ENCODE measurements at regions not wholly inside any gene's neighbourhood (a gene's known extent, or its start where the extent isn't known, plus 50 kb on each side); places are given as distances from the start of the nearest gene placed in this dataset.

GRCh38 chr17:73983621-73984400 is 219.7 kb upstream of the RPL38 start:
- TF ChIP-seq CTCF (IDR thresholded peaks at IDR 0.05; ENCODE audit: low read depth, low read length): no peak

GRCh38 chr17:73984941-73985340 is 218.5 kb upstream of the RPL38 start:
- no peak for TF ChIP-seq CTCF (IDR thresholded peaks at IDR 0.05; ENCODE audit: low read depth, low read length)
- no peak overlapping the region for H3K4me3 ChIP-seq (ENCODE audit: low read depth, low read length)

More at GRCh38 chr17:73983621-73984400, 219.7 kb upstream of the RPL38 start:
- no peak overlapping the region for H3K4me3 ChIP-seq (ENCODE audit: low read depth, low read length)

- no peak overlapping the region for H3K4me3 ChIP-seq (ENCODE audit: low read depth, low read length)
- no peak for TF ChIP-seq CTCF (IDR thresholded peaks at IDR 0.05; ENCODE audit: low read depth, low read length)
Measured at GRCh38 chr17:73985466-73986015, 217.9 kb upstream of the RPL38 start.

- no peak for TF ChIP-seq CTCF (IDR thresholded peaks at IDR 0.05; ENCODE audit: low read depth, low read length)
- H3K4me3 ChIP-seq (ENCODE audit: low read depth, low read length): no peak overlapping the region
Measured at GRCh38 chr17:73986641-73987177, 216.8 kb upstream of the RPL38 start.

GRCh38 chr17:73987395-73987794 is 216.1 kb upstream of the RPL38 start:
- H3K4me3 ChIP-seq (ENCODE audit: low read depth, low read length): no peak overlapping the region
- TF ChIP-seq CTCF (IDR thresholded peaks at IDR 0.05; ENCODE audit: low read depth, low read length): no peak

- H3K4me3 ChIP-seq (ENCODE audit: low read depth, low read length): no peak overlapping the region
- TF ChIP-seq CTCF (IDR thresholded peaks at IDR 0.05; ENCODE audit: low read depth, low read length): no peak
Measured at GRCh38 chr17:73987845-73988509, 215.5 kb upstream of the RPL38 start.

GRCh38 chr17:73989671-73990070 is 213.8 kb upstream of the RPL38 start:
- H3K4me3 ChIP-seq (ENCODE audit: low read depth, low read length): no peak overlapping the region
- TF ChIP-seq CTCF (IDR thresholded peaks at IDR 0.05; ENCODE audit: low read depth, low read length): no peak

All from WI38 (cell line).